ENCODE measurements at regions not wholly inside any gene's neighbourhood (a gene's known extent, or its start where the extent isn't known, plus 50 kb on each side); places are given as distances from the start of the nearest gene placed in this dataset.
"Not testable (repeated sequence)": the region's sequence is repeated elsewhere in the genome, so short reads cannot be mapped to it uniquely, and the experiment has no call there.

- TF ChIP-seq POLR2G (IDR thresholded peaks at IDR 0.05; ENCODE audit: low read depth, low read length) = peak; percentile 97
- peak; percentile 67; the same call in 1 of the 2 replicates for TF ChIP-seq ZNF175 (CRISPR knock-in tag; IDR thresholded peaks at IDR 0.05; ENCODE audit: low read depth)
- 0 out of 2 replicates have a peak, but pooled peaks have one; percentile 24 for TF ChIP-seq LARP7 (IDR thresholded peaks at IDR 0.05)
- TF ChIP-seq CBX3 (IDR thresholded peaks at IDR 0.05; ENCODE audit: borderline replicate concordance in 1 of 2, low read length in 2 of 2) = peak in 1 of 2 experiments; percentile 60; a peak in 1 of 3 replicates
- peak; percentile 92 for TF ChIP-seq THAP12 (CRISPR knock-in tag; IDR thresholded peaks at IDR 0.05)
- TF ChIP-seq ZNF644 (tag; IDR thresholded peaks at IDR 0.05; ENCODE audit: low read depth) = peak; percentile 87; the same call in 1 of the 2 replicates
- peak; percentile 64; the same call in 1 of the 2 replicates for TF ChIP-seq TCF15 (CRISPR knock-in tag; IDR thresholded peaks at IDR 0.05)
- peak; percentile 85; the same call in 1 of the 2 replicates for TF ChIP-seq RREB1 (CRISPR knock-in tag; IDR thresholded peaks at IDR 0.05)
- TF ChIP-seq TFAP4 (CRISPR knock-in tag; IDR thresholded peaks at IDR 0.05; ENCODE audit: borderline replicate concordance) = peak; percentile 59; the same call in 1 of the 2 replicates
- TF ChIP-seq KLF6 (CRISPR knock-in tag; IDR thresholded peaks at IDR 0.05; ENCODE audit: borderline replicate concordance) = 0 out of 2 replicates have a peak, but pooled peaks have one; percentile 12
- peak; percentile 22; the same call in 1 of the 2 replicates for TF ChIP-seq ZNF197 (CRISPR knock-in tag; IDR thresholded peaks at IDR 0.05; ENCODE audit: low read depth)
- not testable (repeated sequence) for TF ChIP-seq JUND (IDR thresholded peaks at IDR 0.05; ENCODE audit: borderline replicate concordance, low read depth, low read length)
- TF ChIP-seq JUND (tag; IDR thresholded peaks at IDR 0.05; ENCODE audit: borderline replicate concordance, low read depth, low read length) = peak; percentile 16; the same call in 1 of the 3 replicates
- peak; percentile 61 for TF ChIP-seq ATF4 (CRISPR knock-in tag; IDR thresholded peaks at IDR 0.05)
These were observed 204.6 kb upstream of the WSB1 start (continued) for GRCh38 chr17:27089079-27089928.

Measured in K562 (cell line).